Neural crest cell (in vitro differentiated cells): ENCODE measurements at regions not wholly inside any gene's neighbourhood (a gene's known extent, or its start where the extent isn't known, plus 50 kb on each side); places are given as distances from the start of the nearest gene placed in this dataset.

Source experiments
- DNase-seq: peaks from one replicate; pipeline ENCODE4 v3.0.0; 2021; ENCODE audit warnings: low read depth, mixed read lengths, low spot score
- H3K27ac Mint-ChIP-seq: one replicate; pipeline ENCODE4 v1.8.0; 2021; ENCODE audit warnings: mild to moderate bottlenecking, mixed read lengths; ENCODE audit not compliant: unreplicated experiment
- H3K27me3 Mint-ChIP-seq: 2 replicates; pipeline ENCODE4 v1.8.0; 2021; ENCODE audit warnings: low read depth, mild to moderate bottlenecking, mixed read lengths
- H3K36me3 Mint-ChIP-seq: 2 replicates; pipeline ENCODE4 v1.8.0; 2021; ENCODE audit warnings: low read depth, mild to moderate bottlenecking, mixed read lengths
- H3K4me1 Mint-ChIP-seq: 2 replicates; pipeline ENCODE4 v1.8.0; 2021; ENCODE audit warnings: mixed read lengths
- H3K4me3 Mint-ChIP-seq: one replicate; pipeline ENCODE4 v1.8.0; 2021; ENCODE audit warnings: mild to moderate bottlenecking, mixed read lengths
- H3K9me3 Mint-ChIP-seq: 2 replicates; pipeline ENCODE4 v1.8.0; 2021; ENCODE audit warnings: mixed read lengths
- CTCF ChIP-seq: fragments of 200-600 bp; sonication (generic); conservative IDR thresholded peaks from 2 replicates; pipeline ENCODE4 v1.5.0; 2021; ENCODE audit warnings: antibody characterized with exemption, mild to moderate bottlenecking

- Mint-ChIP-seq H3K4me1 (peaks cover 79% of the 10 kb centered on the region), H3K9me3 (no peaks in the 10 kb centered on the region), H3K27ac (no peak overlapping the region), H3K27me3 (no peaks in the 10 kb centered on the region), H3K4me3 (peak overlapping the region; percentile 27), H3K36me3 (peaks cover 3% of the 10 kb centered on the region)
- no peak for TF ChIP-seq CTCF
- no peak for DNase-seq
These were observed 74.3 kb downstream of the SIPA1L2 start for GRCh38 chr1:232555494-232556210.

GRCh38 chr1:232554409-232554808 is 75.5 kb downstream of the SIPA1L2 start:
- TF ChIP-seq CTCF, result no peak
- Mint-ChIP-seq H3K27ac (no peak overlapping the region), H3K4me3 (no peak overlapping the region), H3K27me3 (no peaks in the 10 kb centered on the region), H3K4me1 (peaks cover 80% of the 10 kb centered on the region), H3K9me3 (no peaks in the 10 kb centered on the region), H3K36me3 (peaks cover 3% of the 10 kb centered on the region)
- no peak for DNase-seq

DNA sequence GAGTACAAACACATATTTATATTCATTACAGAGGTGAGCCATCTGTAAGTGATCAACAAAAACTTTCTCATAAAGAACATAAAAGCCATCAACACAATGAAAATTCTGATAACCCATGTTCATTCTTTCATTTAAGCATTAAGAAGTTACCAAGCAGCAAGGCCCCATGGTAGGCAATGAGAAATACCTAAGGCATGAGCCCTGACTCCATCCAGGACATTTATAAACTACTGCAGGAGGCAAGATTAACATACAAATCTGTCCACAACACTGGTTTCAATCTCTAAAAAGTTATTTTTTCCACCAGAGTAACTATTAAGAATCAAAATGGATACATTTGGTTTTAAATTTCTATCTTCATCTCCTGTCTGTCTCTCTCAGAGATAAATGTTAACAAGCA is 76.1 kb downstream of the SIPA1L2 start:
- DNase-seq, result no peak
- Mint-ChIP-seq H3K27me3 (no peaks in the 10 kb centered on the region), H3K4me1 (peaks cover 81% of the 10 kb centered on the region), H3K36me3 (peaks cover 3% of the 10 kb centered on the region), H3K4me3 (no peak overlapping the region), H3K27ac (no peak overlapping the region), H3K9me3 (no peaks in the 10 kb centered on the region)
- no peak for TF ChIP-seq CTCF

- H3K4me3 Mint-ChIP-seq, result no peak overlapping the region
- peaks cover 3% of the 10 kb centered on the region for H3K36me3 Mint-ChIP-seq
- peak overlapping the region; percentile 4 for H3K27ac Mint-ChIP-seq
- H3K4me1 Mint-ChIP-seq, result peaks cover 79% of the 10 kb centered on the region
- H3K9me3 Mint-ChIP-seq, result no peaks in the 10 kb centered on the region
- no peaks in the 10 kb centered on the region for H3K27me3 Mint-ChIP-seq
- no peak for DNase-seq
- TF ChIP-seq CTCF, result no peak
These were observed 76.7 kb downstream of the SIPA1L2 start for GRCh38 chr1:232553050-232553754.

DNA sequence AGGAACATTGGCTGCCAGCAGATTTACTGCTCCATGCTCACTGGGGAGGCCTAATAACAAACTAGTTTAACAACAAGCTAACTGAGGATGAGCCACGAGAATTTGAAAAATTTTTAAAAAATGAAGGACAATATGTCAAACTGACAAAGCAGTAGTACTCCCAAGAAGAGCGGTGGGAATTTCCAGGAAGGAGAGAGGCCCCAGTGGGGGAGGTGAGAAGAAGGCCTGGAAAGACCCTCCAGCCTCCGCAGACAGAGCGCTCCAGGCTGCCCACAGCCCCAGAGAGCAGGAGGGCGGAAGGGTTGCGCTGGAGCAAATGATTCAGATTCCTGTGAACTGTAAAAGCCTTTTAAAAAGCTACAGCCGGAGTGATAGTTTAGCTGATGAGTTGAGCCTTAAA is 78.5 kb downstream of the SIPA1L2 start:
- Mint-ChIP-seq H3K27me3 (no peaks in the 10 kb centered on the region), H3K36me3 (peaks cover 3% of the 10 kb centered on the region), H3K27ac (no peak overlapping the region), H3K4me1 (peaks cover 65% of the 10 kb centered on the region), H3K4me3 (peak overlapping the region; percentile 6), H3K9me3 (no peaks in the 10 kb centered on the region)
- no peak for TF ChIP-seq CTCF
- DNase-seq, result no peak
